ENCODE measurements at regions not wholly inside any gene's neighbourhood (a gene's known extent, or its start where the extent isn't known, plus 50 kb on each side); places are given as distances from the start of the nearest gene placed in this dataset.

DNA sequence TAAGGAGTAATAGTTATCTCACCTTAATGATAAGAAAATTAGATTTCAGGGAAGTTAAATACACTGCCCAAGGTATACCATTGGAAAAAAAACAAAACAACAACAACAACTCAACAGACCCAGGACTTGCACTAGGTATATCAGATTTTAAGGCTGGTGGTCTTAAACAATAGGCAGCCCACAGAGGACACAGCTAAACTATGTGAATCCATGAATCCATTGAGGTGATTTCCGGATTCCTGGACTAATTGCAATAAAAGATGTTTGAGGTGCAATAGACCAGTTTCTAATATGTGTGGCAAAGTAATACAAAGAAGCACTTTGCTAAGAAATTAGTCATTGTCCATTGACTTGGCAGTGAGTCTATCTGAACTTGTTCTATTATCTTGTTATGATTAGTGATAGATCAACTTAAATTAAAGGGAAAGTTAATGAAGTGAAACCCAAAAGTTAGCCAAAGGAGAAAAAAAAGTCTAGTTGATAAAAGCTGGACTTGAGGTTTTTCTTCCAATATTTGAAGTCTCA is 60.9 kb upstream of the MAGI1 start:
- ATAC-seq (ENCODE audit: insufficient number of reproducible peaks, low FRiP score, low read depth) (no peak), DNase-seq (ENCODE audit: low spot score) (no peak)
- Histone ChIP-seq H3K27ac (no peak overlapping the region), H3K4me3 (no peak overlapping the region), H3K4me1 (ENCODE audit: control insufficient read depth in 1 of 2, low read depth in 2 of 2) (peaks cover 0 to 6% of the 10 kb centered on the region in 2 donors), H3K36me3 (no peaks in the 10 kb centered on the region), H3K27me3 (replicated peaks; ENCODE audit: insufficient read depth) (no peaks in the 10 kb centered on the region), H3K9me3 (no peaks in the 10 kb centered on the region)
- TF ChIP-seq, protein P1, sequence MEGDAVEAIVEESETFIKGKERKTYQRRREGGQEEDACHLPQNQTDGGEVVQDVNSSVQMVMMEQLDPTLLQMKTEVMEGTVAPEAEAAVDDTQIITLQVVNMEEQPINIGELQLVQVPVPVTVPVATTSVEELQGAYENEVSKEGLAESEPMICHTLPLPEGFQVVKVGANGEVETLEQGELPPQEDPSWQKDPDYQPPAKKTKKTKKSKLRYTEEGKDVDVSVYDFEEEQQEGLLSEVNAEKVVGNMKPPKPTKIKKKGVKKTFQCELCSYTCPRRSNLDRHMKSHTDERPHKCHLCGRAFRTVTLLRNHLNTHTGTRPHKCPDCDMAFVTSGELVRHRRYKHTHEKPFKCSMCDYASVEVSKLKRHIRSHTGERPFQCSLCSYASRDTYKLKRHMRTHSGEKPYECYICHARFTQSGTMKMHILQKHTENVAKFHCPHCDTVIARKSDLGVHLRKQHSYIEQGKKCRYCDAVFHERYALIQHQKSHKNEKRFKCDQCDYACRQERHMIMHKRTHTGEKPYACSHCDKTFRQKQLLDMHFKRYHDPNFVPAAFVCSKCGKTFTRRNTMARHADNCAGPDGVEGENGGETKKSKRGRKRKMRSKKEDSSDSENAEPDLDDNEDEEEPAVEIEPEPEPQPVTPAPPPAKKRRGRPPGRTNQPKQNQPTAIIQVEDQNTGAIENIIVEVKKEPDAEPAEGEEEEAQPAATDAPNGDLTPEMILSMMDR (IDR thresholded peaks at IDR 0.05) = no peak

DNA sequence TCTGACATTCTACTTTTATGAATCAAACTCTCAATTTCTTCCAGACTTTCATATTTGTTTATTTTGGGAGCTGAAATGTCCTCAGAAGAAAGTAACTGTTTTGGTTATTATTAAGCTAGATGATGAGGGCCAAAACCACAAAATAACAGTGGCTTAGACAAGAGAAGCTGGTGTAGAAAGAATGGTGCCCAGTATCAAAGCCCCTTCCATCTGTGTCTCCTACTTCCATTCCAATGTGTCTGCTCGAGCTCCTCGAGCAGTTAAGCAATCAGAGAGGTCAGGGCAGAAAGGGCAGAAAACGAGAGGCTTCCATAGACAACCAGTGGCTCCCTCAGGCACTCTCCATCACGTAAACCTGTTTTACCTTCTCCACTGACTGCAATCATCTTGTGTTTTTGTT is 59.7 kb upstream of the MAGI1 start:
- ATAC-seq (ENCODE audit: insufficient number of reproducible peaks, low FRiP score, low read depth) (no peak), DNase-seq (ENCODE audit: low spot score) (no peak)
- Histone ChIP-seq H3K4me1 (ENCODE audit: control insufficient read depth in 1 of 2, low read depth in 2 of 2) (peaks cover 0 to 6% of the 10 kb centered on the region in 2 donors), H3K4me3 (no peak overlapping the region), H3K36me3 (no peaks in the 10 kb centered on the region), H3K27me3 (replicated peaks; ENCODE audit: insufficient read depth) (no peaks in the 10 kb centered on the region), H3K9me3 (no peaks in the 10 kb centered on the region), H3K27ac (no peak overlapping the region)
- TF ChIP-seq, protein P1 (IDR thresholded peaks at IDR 0.05) = no peak

DNA sequence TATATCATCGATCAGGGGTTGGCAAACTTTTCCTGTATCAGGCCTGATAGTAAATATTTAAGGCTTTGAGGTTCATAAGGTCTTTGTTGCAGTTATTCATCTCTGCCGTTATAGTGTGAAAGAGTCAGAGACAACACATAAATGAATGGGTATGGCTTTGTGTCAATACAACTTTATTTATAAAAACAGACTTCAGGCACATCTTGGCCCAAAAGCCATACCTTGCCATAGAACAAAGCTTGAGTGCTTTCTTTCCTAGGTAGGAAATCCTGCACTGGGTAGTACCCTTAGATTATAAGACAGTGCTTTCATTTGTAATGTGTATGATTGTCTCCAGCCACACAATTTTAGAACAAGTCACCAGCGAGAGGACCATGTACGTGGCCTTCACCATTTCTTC is 58.9 kb upstream of the MAGI1 start:
- TF ChIP-seq, protein P1 (IDR thresholded peaks at IDR 0.05) = no peak
- no peak overlapping the region for H3K27ac ChIP-seq
- H3K9me3 ChIP-seq = no peaks in the 10 kb centered on the region
- H3K4me3 ChIP-seq = no peak overlapping the region
- DNase-seq (ENCODE audit: low spot score) (no peak), ATAC-seq (ENCODE audit: insufficient number of reproducible peaks, low FRiP score, low read depth) (no peak)
- no peaks in the 10 kb centered on the region for H3K36me3 ChIP-seq
- peaks cover 0 to 6% of the 10 kb centered on the region in 2 donors for H3K4me1 ChIP-seq (ENCODE audit: control insufficient read depth in 1 of 2, low read depth in 2 of 2)
- H3K27me3 ChIP-seq (replicated peaks; ENCODE audit: insufficient read depth) = no peaks in the 10 kb centered on the region

DNA sequence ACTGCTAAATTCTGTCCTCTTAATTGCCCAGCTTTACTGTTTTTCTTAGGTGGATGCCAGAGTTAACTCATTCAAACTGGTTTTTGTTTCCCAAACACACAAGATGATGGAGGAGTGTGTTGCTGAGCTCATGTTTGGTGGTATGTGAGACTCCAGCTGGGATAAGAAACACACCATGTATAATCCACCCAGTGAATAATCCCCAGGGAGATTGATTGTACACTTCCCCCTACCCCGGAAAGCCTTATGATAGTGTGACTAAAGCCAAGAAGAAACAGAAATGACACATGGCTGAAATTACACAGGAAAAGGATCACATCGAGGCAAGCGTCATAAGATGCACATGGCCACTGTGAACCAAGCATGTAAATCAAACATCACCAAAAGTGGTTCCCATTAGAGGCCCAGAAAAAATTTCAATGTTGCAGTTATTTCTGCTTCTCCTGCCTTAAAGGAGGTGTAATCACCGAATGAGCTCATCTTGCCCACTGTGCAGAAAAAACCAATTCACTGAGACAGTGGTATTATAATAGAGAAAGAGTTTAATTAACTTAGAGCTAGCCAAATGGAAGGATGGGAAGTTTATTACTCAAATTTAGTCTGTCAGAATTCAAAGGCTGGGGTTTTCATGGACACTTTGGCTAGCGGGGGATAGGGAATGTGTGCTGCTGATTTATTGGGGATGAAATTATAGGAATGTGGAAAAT is 56.7 kb upstream of the MAGI1 start:
- DNase-seq (ENCODE audit: low spot score) (no peak), ATAC-seq (ENCODE audit: insufficient number of reproducible peaks, low FRiP score, low read depth) (no peak)
- Histone ChIP-seq H3K27ac (no peak overlapping the region), H3K4me1 (ENCODE audit: control insufficient read depth in 1 of 2, low read depth in 2 of 2) (peaks cover 0 to 5% of the 10 kb centered on the region in 2 donors), H3K4me3 (no peak overlapping the region), H3K27me3 (replicated peaks; ENCODE audit: insufficient read depth) (no peaks in the 10 kb centered on the region), H3K9me3 (no peaks in the 10 kb centered on the region), H3K36me3 (no peaks in the 10 kb centered on the region)
- TF ChIP-seq, protein P1 (IDR thresholded peaks at IDR 0.05) = no peak

DNA sequence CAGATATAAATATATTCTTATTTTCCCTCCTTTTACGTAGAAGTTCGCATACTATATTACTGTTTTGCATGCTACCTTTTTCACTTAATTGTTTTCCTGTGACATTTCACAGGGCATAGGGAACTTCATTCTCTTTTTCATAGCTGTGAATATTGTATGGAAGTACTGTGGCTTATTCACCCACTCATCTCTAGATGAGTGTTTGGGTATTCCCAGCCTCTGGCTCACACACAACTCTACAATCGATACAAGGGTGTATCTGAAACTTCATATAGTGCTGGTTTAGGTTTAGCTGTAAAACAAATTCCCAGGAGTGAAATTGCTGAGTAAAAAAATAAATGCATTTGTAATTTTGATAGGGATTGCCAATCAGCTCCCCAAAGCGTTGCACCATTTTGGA is 55.3 kb upstream of the MAGI1 start:
- Histone ChIP-seq H3K4me1 (ENCODE audit: control insufficient read depth in 1 of 2, low read depth in 2 of 2) (no peaks in the 10 kb centered on the region), H3K9me3 (no peaks in the 10 kb centered on the region), H3K27ac (no peak overlapping the region), H3K36me3 (no peaks in the 10 kb centered on the region), H3K4me3 (no peak overlapping the region), H3K27me3 (replicated peaks; ENCODE audit: insufficient read depth) (no peaks in the 10 kb centered on the region)
- ATAC-seq (ENCODE audit: insufficient number of reproducible peaks, low FRiP score, low read depth) = no peak
- DNase-seq (ENCODE audit: low spot score) = no peak
- TF ChIP-seq, protein P1 (IDR thresholded peaks at IDR 0.05) = no peak
